HUES64 (cell line): ENCODE measurements at regions not wholly inside any gene's neighbourhood (a gene's known extent, or its start where the extent isn't known, plus 50 kb on each side); places are given as distances from the start of the nearest gene placed in this dataset.
"Not testable (repeated sequence)": the region's sequence is repeated elsewhere in the genome, so short reads cannot be mapped to it uniquely, and the experiment has no call there.

ENCODE experiments used
- H3K27ac ChIP-seq: 2 replicates; pipeline ENCODE4 v1.7.0; 2013; ENCODE audit warnings: low read depth, low read length, inconsistent platforms
- H3K27me3 ChIP-seq: 2 replicates; pipeline ENCODE4 v1.6.1; 2013; ENCODE audit warnings: mild to moderate bottlenecking, low read length; ENCODE audit not compliant: insufficient read depth
- H3K36me3 ChIP-seq: 2 replicates; pipeline ENCODE4 v1.6.1; 2013; ENCODE audit warnings: mild to moderate bottlenecking, low read length; ENCODE audit not compliant: insufficient read depth
- H3K4me1 ChIP-seq: 2 replicates; pipeline ENCODE4 v1.6.1; 2013; ENCODE audit warnings: mild to moderate bottlenecking, low read length, moderate library complexity; ENCODE audit not compliant: insufficient read depth
- H3K4me3 ChIP-seq: 2 replicates; pipeline ENCODE4 v1.5.1; 2013; ENCODE audit warnings: mild to moderate bottlenecking, low read length, moderate library complexity
- H3K9ac ChIP-seq: 2 replicates; pipeline ENCODE4 v1.6.1; 2013; ENCODE audit warnings: mild to moderate bottlenecking, low read depth, low read length
- H3K9me3 ChIP-seq: 2 replicates; pipeline ENCODE4 v1.6.1; 2013; ENCODE audit warnings: low read depth, low read length; ENCODE audit not compliant: insufficient read depth
- WGBS: fragments of 150-250, 120-280 bp; methylation state at CpG from one replicate; pipeline ENCODE4 v1.1.7; 2013; ENCODE audit warnings: missing lambda C conversion rate; 5-methylcytosine and 5-hydroxymethylcytosine counted together

- H3K36me3 ChIP-seq = not testable (repeated sequence)
Observed at GRCh38 chr4:115194612-115195011, 81.2 kb upstream of the NDST4 start.

GRCh38 chr4:115190529-115190928, 77.1 kb upstream of the NDST4 start:
- H3K4me3 ChIP-seq = no peak overlapping the region
- H3K9me3 ChIP-seq = no peaks in the 10 kb centered on the region
- no peak overlapping the region for H3K9ac ChIP-seq
- no peaks in the 10 kb centered on the region for H3K4me1 ChIP-seq
- no peaks in the 10 kb centered on the region for H3K36me3 ChIP-seq
- H3K27ac ChIP-seq = no peak overlapping the region
- H3K27me3 ChIP-seq = no peaks in the 10 kb centered on the region

More at GRCh38 chr4:115194612-115195011, 81.2 kb upstream of the NDST4 start:
- H3K9me3 ChIP-seq, H3K4me1 ChIP-seq, H3K4me3 ChIP-seq, H3K27ac ChIP-seq, H3K9ac ChIP-seq, H3K27me3 ChIP-seq: not testable (repeated sequence)

GRCh38 chr4:115187136-115187535, 73.7 kb upstream of the NDST4 start:
- WGBS = 90% methylated on average over 1 of the region's 1 CpG
- H3K27ac ChIP-seq = no peak overlapping the region
- no peaks in the 10 kb centered on the region for H3K27me3 ChIP-seq
- H3K36me3 ChIP-seq = no peaks in the 10 kb centered on the region
- no peak overlapping the region for H3K9ac ChIP-seq
- H3K4me1 ChIP-seq = no peaks in the 10 kb centered on the region
- H3K9me3 ChIP-seq = no peaks in the 10 kb centered on the region
- no peak overlapping the region for H3K4me3 ChIP-seq

GRCh38 chr4:115179438-115180062, 66.1 kb upstream of the NDST4 start:
- H3K4me3 ChIP-seq, H3K27me3 ChIP-seq, H3K9me3 ChIP-seq, H3K36me3 ChIP-seq, H3K9ac ChIP-seq, H3K4me1 ChIP-seq, H3K27ac ChIP-seq: not testable (repeated sequence)
- WGBS = 97% methylated on average over 40 of the region's 41 CpGs

- not testable (repeated sequence) for H3K4me3 ChIP-seq, H3K9ac ChIP-seq, H3K36me3 ChIP-seq, H3K27me3 ChIP-seq, H3K27ac ChIP-seq, H3K4me1 ChIP-seq, H3K9me3 ChIP-seq
- WGBS = 96% methylated on average over 15 of the region's 15 CpGs
Observed at GRCh38 chr4:115178687-115179086, 65.3 kb upstream of the NDST4 start.

- WGBS = no CpG with 5 or more reads among the region's 1 CpG
Observed at GRCh38 chr4:115171220-115171619, 57.8 kb upstream of the NDST4 start.

GRCh38 chr4:115165503-115165902, 52.1 kb upstream of the NDST4 start:
- no peak overlapping the region for H3K27ac ChIP-seq
- H3K9ac ChIP-seq = no peak overlapping the region
- H3K9me3 ChIP-seq = no peaks in the 10 kb centered on the region
- no peaks in the 10 kb centered on the region for H3K4me1 ChIP-seq
- no peaks in the 10 kb centered on the region for H3K27me3 ChIP-seq
- no peaks in the 10 kb centered on the region for H3K36me3 ChIP-seq
- H3K4me3 ChIP-seq = no peak overlapping the region

More at GRCh38 chr4:115171220-115171619, 57.8 kb upstream of the NDST4 start:
- Histone ChIP-seq H3K9me3 (no peaks in the 10 kb centered on the region), H3K4me3 (no peak overlapping the region), H3K9ac (no peak overlapping the region), H3K27ac (no peak overlapping the region), H3K27me3 (no peaks in the 10 kb centered on the region), H3K36me3 (no peaks in the 10 kb centered on the region), H3K4me1 (no peaks in the 10 kb centered on the region)
